ENCODE measurements at regions not wholly inside any gene's neighbourhood (a gene's known extent, or its start where the extent isn't known, plus 50 kb on each side); places are given as distances from the start of the nearest gene placed in this dataset.

DNA sequence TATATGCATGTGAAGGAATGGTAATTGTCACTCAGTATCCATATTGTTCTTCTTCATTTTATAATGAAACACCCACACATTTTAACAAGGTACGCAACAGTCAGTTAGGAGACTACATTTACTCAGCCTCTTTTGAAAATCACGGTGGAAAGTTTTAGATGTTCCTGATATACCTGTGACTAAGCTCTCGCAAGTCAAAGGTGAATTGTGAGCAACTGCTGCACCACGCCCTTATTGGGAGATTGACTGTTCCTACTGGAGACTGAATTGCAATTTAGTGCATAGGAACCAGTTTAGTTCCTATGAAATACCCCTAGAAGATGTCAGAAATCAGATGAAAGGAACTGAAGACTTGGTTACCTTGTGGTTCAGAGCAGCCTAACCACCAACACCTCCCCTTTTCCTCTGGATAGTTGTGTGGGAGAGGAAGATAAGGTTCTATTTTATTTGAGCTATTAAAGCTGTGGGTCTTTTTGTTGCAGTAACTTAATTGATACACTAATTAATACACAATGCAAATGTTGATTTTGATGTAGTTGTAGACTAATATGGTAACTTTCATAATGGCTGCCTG lies 1280.5 kb upstream of the CDH2 start:
- FAIRE-seq (peak; percentile 86), DNase-seq (ENCODE audit: low read depth, low spot score) (peak; percentile 4)
- no peaks in the 10 kb centered on the region for H3K9me3 ChIP-seq (ENCODE audit: control insufficient read depth, low read depth, low read length)
- no peak overlapping the region for H3K27ac ChIP-seq (ENCODE audit: control insufficient read depth, insufficient read depth, low read length)
- H3K9me1 ChIP-seq (ENCODE audit: control insufficient read depth, extremely low read depth, insufficient read depth, low read length): no peaks in the 10 kb centered on the region
- peaks cover 7% of the 10 kb centered on the region for H3K4me1 ChIP-seq (ENCODE audit: control insufficient read depth, extremely low read depth, insufficient read depth, low read length)
- no peaks in the 10 kb centered on the region for H4K20me1 ChIP-seq (ENCODE audit: control insufficient read depth, extremely low read depth, insufficient read depth, low read length)
- dilution Hi-C loops (cut with MboI; ENCODE audit: extremely low pct_ligation_motif_present, low sequenced_read_pairs): no loop called here
- H3K36me3 ChIP-seq (ENCODE audit: control insufficient read depth in 2 of 2, extremely low read depth in 1 of 2, insufficient read depth in 2 of 2, low read length in 2 of 2): no peaks in the 10 kb centered on the region
- TF ChIP-seq CTCF (optimal IDR thresholded peaks at IDR 0.05 in 1 of 3, IDR thresholded peaks at IDR 0.05 in 1 of 3, conservative IDR thresholded peaks at IDR 0.05 in 1 of 3; ENCODE audit: extremely low read depth in 1 of 3, insufficient read depth in 2 of 3, low read length in 3 of 3) (no peak), EZH2 (IDR thresholded peaks at IDR 0.05; ENCODE audit: low read length) (no peak)
- no peaks in the 10 kb centered on the region for H3K27me3 ChIP-seq (ENCODE audit: control insufficient read depth, extremely low read depth, insufficient read depth, low read length)
- H2AFZ ChIP-seq (ENCODE audit: control insufficient read depth, low read length): no peak overlapping the region
- no peak overlapping the region for H3K4me3 ChIP-seq (ENCODE audit: control insufficient read depth in 2 of 3, extremely low read depth in 1 of 3, insufficient read depth in 2 of 3, low read depth in 1 of 3, low read length in 3 of 3)
- peak overlapping the region; percentile 17 for H3K4me2 ChIP-seq (ENCODE audit: control insufficient read depth, extremely low read depth, insufficient read depth, low read depth, low read length)
- no peak overlapping the region for H3K9ac ChIP-seq (ENCODE audit: control insufficient read depth, extremely low read depth, insufficient read depth, low read length)
- H3K79me2 ChIP-seq (ENCODE audit: control insufficient read depth, insufficient read depth, low read length): no peaks in the 10 kb centered on the region

GRCh38 chr18:29449424-29449823 lies 1272.5 kb upstream of the CDH2 start:
- no peaks in the 10 kb centered on the region for H3K27me3 ChIP-seq (ENCODE audit: control insufficient read depth, extremely low read depth, insufficient read depth, low read length)
- no peaks in the 10 kb centered on the region for H3K9me3 ChIP-seq (ENCODE audit: control insufficient read depth, low read depth, low read length)
- no peaks in the 10 kb centered on the region for H3K4me1 ChIP-seq (ENCODE audit: control insufficient read depth, extremely low read depth, insufficient read depth, low read length)
- H3K4me2 ChIP-seq (ENCODE audit: control insufficient read depth, extremely low read depth, insufficient read depth, low read depth, low read length): no peak overlapping the region
- H3K36me3 ChIP-seq (ENCODE audit: control insufficient read depth in 2 of 2, extremely low read depth in 1 of 2, insufficient read depth in 2 of 2, low read length in 2 of 2): no peaks in the 10 kb centered on the region
- TF ChIP-seq CTCF (optimal IDR thresholded peaks at IDR 0.05 in 1 of 3, IDR thresholded peaks at IDR 0.05 in 1 of 3, conservative IDR thresholded peaks at IDR 0.05 in 1 of 3; ENCODE audit: extremely low read depth in 1 of 3, insufficient read depth in 2 of 3, low read length in 3 of 3) (no peak), EZH2 (IDR thresholded peaks at IDR 0.05; ENCODE audit: low read length) (no peak)
- no peak overlapping the region for H3K27ac ChIP-seq (ENCODE audit: control insufficient read depth, insufficient read depth, low read length)
- H4K20me1 ChIP-seq (ENCODE audit: control insufficient read depth, extremely low read depth, insufficient read depth, low read length): no peaks in the 10 kb centered on the region
- no peak overlapping the region for H3K9ac ChIP-seq (ENCODE audit: control insufficient read depth, extremely low read depth, insufficient read depth, low read length)
- no peaks in the 10 kb centered on the region for H3K9me1 ChIP-seq (ENCODE audit: control insufficient read depth, extremely low read depth, insufficient read depth, low read length)
- no peak overlapping the region for H3K4me3 ChIP-seq (ENCODE audit: control insufficient read depth in 2 of 3, extremely low read depth in 1 of 3, insufficient read depth in 2 of 3, low read depth in 1 of 3, low read length in 3 of 3)
- no peaks in the 10 kb centered on the region for H3K79me2 ChIP-seq (ENCODE audit: control insufficient read depth, insufficient read depth, low read length)
- H2AFZ ChIP-seq (ENCODE audit: control insufficient read depth, low read length): no peak overlapping the region
- DNase-seq (ENCODE audit: low read depth, low spot score) (no peak), FAIRE-seq (no peak)
- dilution Hi-C loops (cut with MboI; ENCODE audit: extremely low pct_ligation_motif_present, low sequenced_read_pairs): no loop called here

All from keratinocyte (primary cell).